ENCODE measurements at regions not wholly inside any gene's neighbourhood (a gene's known extent, or its start where the extent isn't known, plus 50 kb on each side); places are given as distances from the start of the nearest gene placed in this dataset.

GRCh38 chr5:103902893-103903292 lies 340.3 kb upstream of the NUDT12 start:
- H3K4me1 ChIP-seq (ENCODE audit: control insufficient read depth, insufficient read depth, low read length) = no peaks in the 10 kb centered on the region
- intact Hi-C loops (cut with micrococcal nuclease) = no loop called here
- H3K9me3 ChIP-seq (ENCODE audit: control insufficient read depth, insufficient read depth, low read length) = peaks cover 8% of the 10 kb centered on the region
- Mint-ChIP-seq H3K27ac (no peak overlapping the region), H3K36me3 (no peaks in the 10 kb centered on the region), H3K4me3 (no peak overlapping the region), H3K4me1 (no peaks in the 10 kb centered on the region), H3K27me3 (ENCODE audit: low read depth in 2 of 2) (no peaks in the 10 kb centered on the region), H3K9me3 (peaks cover 10 to 24% of the 10 kb centered on the region in 2 donors)
- no peaks in the 10 kb centered on the region for H3K27me3 ChIP-seq (ENCODE audit: control insufficient read depth, insufficient read depth, low read length)
- no peak overlapping the region for H3K27ac ChIP-seq (ENCODE audit: low read length)
- DNase-seq = no peak
- 67% methylated on average over 3 of the region's 3 CpGs for WGBS (ENCODE audit: insufficient coverage)
- H3K4me3 ChIP-seq (ENCODE audit: low read length) = no peak overlapping the region
- TF ChIP-seq CTCF (IDR thresholded peaks at IDR 0.05) = no peak
- no peak for ATAC-seq
- H3K36me3 ChIP-seq (ENCODE audit: control insufficient read depth, insufficient read depth, low read length) = no peaks in the 10 kb centered on the region

DNA sequence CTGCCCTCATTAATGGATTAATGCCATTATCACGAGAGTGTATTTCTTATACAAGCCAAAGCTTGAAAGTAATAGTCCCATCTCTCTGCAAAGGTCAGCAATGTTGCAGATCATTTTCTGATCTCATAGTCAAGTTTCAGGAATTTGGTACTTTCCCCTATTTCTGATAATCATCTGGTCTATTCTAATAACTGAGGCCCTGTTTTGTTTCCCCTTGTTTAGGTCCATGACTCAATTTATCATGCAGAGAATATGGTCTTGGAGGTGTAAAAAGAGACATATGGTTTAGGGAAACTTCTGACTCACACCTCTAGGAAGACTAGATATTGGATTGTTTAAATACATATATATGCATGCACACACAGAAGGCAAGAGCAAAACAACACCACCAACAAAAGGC lies 339.3 kb upstream of the NUDT12 start:
- peaks cover 8% of the 10 kb centered on the region for H3K9me3 ChIP-seq (ENCODE audit: control insufficient read depth, insufficient read depth, low read length)
- no peak for TF ChIP-seq CTCF (IDR thresholded peaks at IDR 0.05)
- Mint-ChIP-seq H3K27ac (no peak overlapping the region), H3K27me3 (ENCODE audit: low read depth in 2 of 2) (no peaks in the 10 kb centered on the region), H3K4me3 (no peak overlapping the region), H3K9me3 (peaks cover 10 to 26% of the 10 kb centered on the region in 2 donors), H3K4me1 (no peaks in the 10 kb centered on the region), H3K36me3 (no peaks in the 10 kb centered on the region)
- 92% methylated on average over 1 of the region's 1 CpG for WGBS (ENCODE audit: insufficient coverage)
- no peak overlapping the region for H3K4me3 ChIP-seq (ENCODE audit: low read length)
- DNase-seq (no peak), ATAC-seq (no peak)
- no peaks in the 10 kb centered on the region for H3K36me3 ChIP-seq (ENCODE audit: control insufficient read depth, insufficient read depth, low read length)
- H3K27me3 ChIP-seq (ENCODE audit: control insufficient read depth, insufficient read depth, low read length) = no peaks in the 10 kb centered on the region
- no peak overlapping the region for H3K27ac ChIP-seq (ENCODE audit: low read length)
- intact Hi-C loops (cut with micrococcal nuclease) = no loop called here
- H3K4me1 ChIP-seq (ENCODE audit: control insufficient read depth, insufficient read depth, low read length) = no peaks in the 10 kb centered on the region

DNA sequence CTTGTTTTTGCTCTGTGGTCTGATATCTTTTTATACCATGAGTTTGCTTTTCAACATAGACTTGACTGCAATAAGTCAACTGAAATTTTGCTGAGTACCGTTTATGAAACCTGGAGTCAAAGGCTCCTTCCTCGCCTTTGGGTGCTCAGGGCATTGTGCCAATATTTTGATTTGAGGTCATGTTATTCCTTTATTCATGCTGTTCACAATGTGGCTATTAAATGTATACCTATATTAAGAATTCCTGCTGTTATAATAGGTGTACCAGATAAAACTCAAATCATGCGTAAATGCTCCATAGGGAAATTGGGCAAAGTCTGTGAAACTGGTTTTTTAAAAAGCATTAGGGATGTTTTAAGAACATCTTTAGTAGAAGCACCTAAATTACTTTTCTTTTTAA lies 334.0 kb upstream of the NUDT12 start:
- DNase-seq = no peak
- Histone ChIP-seq H3K36me3 (ENCODE audit: control insufficient read depth, insufficient read depth, low read length) (no peaks in the 10 kb centered on the region), H3K4me1 (ENCODE audit: control insufficient read depth, insufficient read depth, low read length) (no peaks in the 10 kb centered on the region), H3K27me3 (ENCODE audit: control insufficient read depth, insufficient read depth, low read length) (no peaks in the 10 kb centered on the region), H3K9me3 (ENCODE audit: control insufficient read depth, insufficient read depth, low read length) (peaks cover 8% of the 10 kb centered on the region), H3K4me3 (ENCODE audit: low read length) (no peak overlapping the region), H3K27ac (ENCODE audit: low read length) (no peak overlapping the region)
- H3K27me3 Mint-ChIP-seq (ENCODE audit: low read depth in 2 of 2) = no peaks in the 10 kb centered on the region
- H3K36me3 Mint-ChIP-seq = no peaks in the 10 kb centered on the region
- H3K4me1 Mint-ChIP-seq = no peaks in the 10 kb centered on the region
- peaks cover 10 to 14% of the 10 kb centered on the region in 2 donors for H3K9me3 Mint-ChIP-seq
- ATAC-seq = no peak
- no peak for TF ChIP-seq CTCF (IDR thresholded peaks at IDR 0.05)
- H3K4me3 Mint-ChIP-seq = no peak overlapping the region
- 73% methylated on average over 2 of the region's 3 CpGs for WGBS (ENCODE audit: insufficient coverage)
- no peak overlapping the region for H3K27ac Mint-ChIP-seq
- intact Hi-C loops (cut with micrococcal nuclease) = no loop called here

GRCh38 chr5:103895738-103896137 lies 333.1 kb upstream of the NUDT12 start:
- H3K9me3 ChIP-seq (ENCODE audit: control insufficient read depth, insufficient read depth, low read length) = peaks cover 8% of the 10 kb centered on the region
- no peak overlapping the region for H3K4me3 Mint-ChIP-seq
- H3K27ac ChIP-seq (ENCODE audit: low read length) = no peak overlapping the region
- H3K4me3 ChIP-seq (ENCODE audit: low read length) = no peak overlapping the region
- no peaks in the 10 kb centered on the region for H3K27me3 Mint-ChIP-seq (ENCODE audit: low read depth in 2 of 2)
- H3K9me3 Mint-ChIP-seq = peaks cover 7 to 14% of the 10 kb centered on the region in 2 donors
- H3K36me3 Mint-ChIP-seq = no peaks in the 10 kb centered on the region
- H3K27me3 ChIP-seq (ENCODE audit: control insufficient read depth, insufficient read depth, low read length) = no peaks in the 10 kb centered on the region
- no CpG with 5 or more reads among the region's 2 CpGs for WGBS (ENCODE audit: insufficient coverage)
- H3K36me3 ChIP-seq (ENCODE audit: control insufficient read depth, insufficient read depth, low read length) = no peaks in the 10 kb centered on the region
- H3K4me1 Mint-ChIP-seq = no peaks in the 10 kb centered on the region
- no peaks in the 10 kb centered on the region for H3K4me1 ChIP-seq (ENCODE audit: control insufficient read depth, insufficient read depth, low read length)
- no peak for ATAC-seq
- intact Hi-C loops (cut with micrococcal nuclease) = no loop called here
- H3K27ac Mint-ChIP-seq = no peak overlapping the region
- no peak for TF ChIP-seq CTCF (IDR thresholded peaks at IDR 0.05)
- no peak for DNase-seq

Measured in natural killer cell (primary cell).